ENCODE measurements at regions not wholly inside any gene's neighbourhood (a gene's known extent, or its start where the extent isn't known, plus 50 kb on each side); places are given as distances from the start of the nearest gene placed in this dataset.

- no peak for TF ChIP-seq CTCF (IDR thresholded peaks at IDR 0.05)
- TF ChIP-seq POLR2A (IDR thresholded peaks at IDR 0.05) = no peak
These were observed 78.2 kb upstream of the DHX15 start for GRCh38 chr4:24662542-24662941.

Measured in uterus (tissue), 2 donors.